SKM-1 treated with dmso at 0.1 percent for 144 hours (cell line): ENCODE measurements at regions not wholly inside any gene's neighbourhood (a gene's known extent, or its start where the extent isn't known, plus 50 kb on each side); places are given as distances from the start of the nearest gene placed in this dataset.
"Not testable (repeated sequence)": the region's sequence is repeated elsewhere in the genome, so short reads cannot be mapped to it uniquely, and the experiment has no call there.

Source experiments
- DNase-seq: peaks from one replicate; lab custom pipeline; 2025; ENCODE audit not compliant: unreplicated experiment; lab: John Stamatoyannopoulos, UW

- DNase-seq = no peak
Observed at GRCh38 chr4:106529348-106530023, 160.9 kb upstream of the GIMD1 start.

DNA sequence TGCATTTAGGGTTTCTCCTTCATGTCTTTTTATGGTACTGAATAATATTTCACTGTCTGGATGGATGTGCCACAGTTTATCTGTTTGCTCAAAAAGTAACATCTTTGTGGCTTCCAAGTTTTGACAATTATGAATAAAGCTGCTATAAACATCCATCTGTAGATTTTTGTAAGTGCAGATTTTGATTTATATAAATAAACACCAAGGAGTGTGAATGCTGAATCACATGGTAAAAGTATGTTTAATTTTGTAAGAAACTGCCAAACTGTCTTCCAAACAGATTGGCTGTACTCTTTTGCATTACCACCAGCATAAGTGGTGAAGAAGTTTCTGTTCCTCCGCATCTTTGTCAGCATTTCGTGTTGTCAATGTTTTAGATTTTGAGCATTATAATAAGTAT lies 158.7 kb upstream of the GIMD1 start:
- DNase-seq = no peak

DNA sequence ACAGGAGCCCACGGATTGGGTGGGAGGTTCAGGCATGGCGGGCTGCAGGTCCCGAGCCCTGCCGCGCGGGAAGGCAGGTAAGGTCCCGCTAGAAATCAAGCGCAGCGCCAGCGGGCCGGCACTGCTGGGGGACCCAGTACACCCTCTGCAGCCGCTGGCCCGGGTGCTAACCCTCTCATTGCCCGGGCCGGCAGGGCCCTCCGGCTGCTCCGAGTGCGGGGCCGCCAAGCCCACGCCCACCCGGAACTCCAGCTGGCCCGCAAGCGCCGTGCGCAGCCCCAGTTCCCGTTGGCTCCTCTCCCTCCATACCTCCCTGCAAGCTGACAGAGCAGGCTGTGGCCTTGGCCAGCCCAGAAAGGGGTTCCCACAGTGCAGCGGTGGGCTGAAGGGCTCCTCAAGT lies 156.8 kb upstream of the GIMD1 start:
- not testable (repeated sequence) for DNase-seq

- not testable (repeated sequence) for DNase-seq
Observed at GRCh38 chr4:106524772-106525171, 156.2 kb upstream of the GIMD1 start.

GRCh38 chr4:106522839-106523238 lies 154.3 kb upstream of the GIMD1 start:
- DNase-seq = no peak

DNA sequence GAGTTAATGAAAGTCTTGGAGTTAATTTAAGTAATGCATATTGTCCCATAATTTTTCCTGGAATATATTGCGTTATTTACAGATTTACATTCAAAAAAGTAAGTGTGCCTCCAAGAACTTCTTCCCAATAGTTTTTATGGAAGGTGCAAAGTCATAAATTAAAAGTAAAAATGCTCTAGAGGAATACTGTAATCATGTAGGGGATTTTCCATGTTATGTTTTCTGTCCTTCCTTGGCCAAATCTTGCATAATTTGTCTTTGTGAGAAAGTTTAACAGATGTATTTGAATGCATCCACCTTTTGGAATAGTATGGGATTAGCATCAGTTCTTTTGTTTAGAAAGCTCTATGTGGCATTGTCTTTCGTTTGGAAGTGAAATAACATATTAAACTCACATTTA lies 144.1 kb upstream of the GIMD1 start:
- no peak for DNase-seq

- peak; percentile 66 for DNase-seq
Observed at GRCh38 chr4:106507440-106507839, 138.9 kb upstream of the GIMD1 start.

DNA sequence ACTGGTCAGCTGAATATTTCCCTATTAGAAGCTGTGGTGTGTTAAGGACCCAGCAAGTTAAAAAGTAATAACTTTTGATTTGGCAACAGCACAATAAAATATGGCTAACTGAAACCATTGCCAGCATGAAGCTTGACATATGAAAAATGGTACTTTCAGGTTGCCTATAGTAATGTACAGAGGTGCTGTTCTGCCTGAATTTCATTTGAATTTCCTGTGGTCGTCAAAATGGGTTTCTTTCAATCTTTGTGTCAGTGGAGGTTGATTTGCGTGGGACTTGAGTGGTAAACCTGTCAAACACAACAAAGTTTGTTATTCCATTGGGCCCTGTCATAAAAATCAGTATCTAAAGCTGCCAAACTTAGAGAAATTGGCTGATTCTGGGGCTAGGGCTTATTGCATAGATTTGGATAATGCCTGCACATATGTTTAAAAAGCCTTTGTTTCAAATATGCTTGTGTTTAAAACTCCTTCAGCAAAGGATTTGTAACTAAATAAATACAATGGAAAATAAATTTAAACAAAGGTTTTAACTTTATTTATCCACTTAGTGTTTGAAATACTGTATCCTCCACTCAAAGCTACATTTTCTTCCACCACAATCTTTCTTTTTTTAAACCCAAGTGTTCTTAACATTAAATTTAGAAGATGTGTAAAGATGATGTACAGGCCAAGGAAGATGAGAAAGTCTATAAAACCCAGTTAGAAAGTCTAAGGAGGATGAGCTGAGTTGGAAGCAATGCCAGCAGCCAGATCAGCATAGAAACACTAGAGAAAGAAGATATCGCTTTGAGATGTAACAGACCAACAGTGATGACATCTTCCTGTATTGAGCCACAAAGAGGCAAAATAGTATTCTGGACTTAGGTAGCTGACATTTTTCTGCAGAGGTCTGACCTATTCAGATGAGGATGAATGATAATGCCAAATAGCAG lies 134.8 kb upstream of the GIMD1 start:
- DNase-seq = no peak

- DNase-seq = peak; percentile 45
Observed at GRCh38 chr4:106502106-106502699, 133.6 kb upstream of the GIMD1 start.

DNA sequence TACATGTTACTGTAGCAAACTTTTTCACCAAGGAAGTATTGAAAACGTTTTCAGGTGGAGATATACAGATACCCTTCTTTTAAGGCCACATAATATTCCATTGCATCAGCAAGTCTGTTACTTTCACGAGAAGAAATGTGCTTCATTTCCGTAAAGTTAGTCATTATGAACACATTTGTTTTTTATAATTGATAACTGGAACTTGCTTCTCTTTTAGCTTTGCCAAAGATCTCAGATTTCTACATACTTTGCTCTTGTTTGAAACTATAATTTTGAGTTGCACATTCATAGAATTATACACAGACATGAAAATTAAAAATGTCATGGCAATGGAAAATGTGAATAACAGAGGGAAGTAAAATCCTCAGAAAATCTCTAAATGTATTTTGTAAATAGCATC lies 128.7 kb upstream of the GIMD1 start:
- DNase-seq = no peak

DNA sequence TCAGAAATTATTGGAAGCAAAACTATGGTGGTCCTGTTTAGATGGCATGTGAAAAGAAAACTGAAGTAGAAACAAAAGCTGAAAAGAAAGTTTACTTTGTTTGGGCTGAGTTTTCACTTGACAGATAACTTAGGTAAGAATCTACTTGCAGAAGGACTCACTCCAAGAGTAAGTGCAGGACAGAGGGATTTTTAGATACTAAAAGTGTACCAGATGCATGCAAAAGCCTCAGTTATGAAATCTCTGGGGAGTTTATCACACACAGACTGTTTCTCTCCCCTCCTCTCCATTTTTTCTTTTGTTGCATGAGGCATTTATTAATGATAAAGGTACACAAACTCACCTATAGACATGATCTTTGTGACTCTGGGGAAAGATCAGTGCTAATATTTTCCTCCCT lies 127.5 kb upstream of the GIMD1 start:
- DNase-seq = no peak

DNA sequence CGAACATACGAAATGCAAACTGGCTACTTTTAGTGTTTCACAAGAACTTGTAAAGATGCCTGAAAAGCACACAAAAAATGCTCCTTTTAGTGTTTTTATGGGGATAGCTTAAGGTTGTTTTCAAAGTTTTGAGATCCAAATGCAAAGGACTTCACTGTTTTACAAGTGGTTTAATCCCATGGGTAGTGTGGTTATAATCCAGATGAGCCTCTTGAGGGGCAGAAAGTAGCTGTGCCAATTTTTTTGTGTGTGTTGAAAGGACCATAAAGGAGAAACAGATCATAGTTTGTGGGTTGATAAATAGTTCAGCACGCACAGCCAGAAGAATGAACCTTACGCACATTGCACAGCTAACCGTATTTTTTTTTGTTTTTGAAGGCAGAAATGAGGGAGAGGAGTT lies 126.9 kb upstream of the GIMD1 start:
- no peak for DNase-seq

DNA sequence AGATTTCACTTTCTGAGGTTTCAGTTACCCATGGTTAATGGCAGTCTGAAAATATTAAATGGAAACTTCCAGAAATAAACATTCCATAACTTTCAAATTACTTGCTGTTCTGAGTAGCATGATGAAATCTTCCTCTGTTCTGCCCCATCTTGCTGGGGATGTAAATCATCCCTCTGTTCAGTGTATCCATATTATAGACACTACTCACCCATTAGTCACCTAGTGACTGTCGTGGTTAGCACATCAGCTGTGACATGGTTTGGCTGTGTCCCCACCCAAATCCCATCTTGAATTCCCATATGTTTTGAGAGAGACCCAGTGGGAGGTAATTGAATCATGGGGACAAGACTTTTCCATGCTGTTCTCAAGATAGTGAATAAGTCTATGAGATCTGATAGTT lies 125.5 kb upstream of the GIMD1 start:
- DNase-seq = no peak

- DNase-seq = no peak
Observed at GRCh38 chr4:106493086-106493485, 124.5 kb upstream of the GIMD1 start.

GRCh38 chr4:106486533-106486932 lies 118.0 kb upstream of the GIMD1 start:
- no peak for DNase-seq

DNA sequence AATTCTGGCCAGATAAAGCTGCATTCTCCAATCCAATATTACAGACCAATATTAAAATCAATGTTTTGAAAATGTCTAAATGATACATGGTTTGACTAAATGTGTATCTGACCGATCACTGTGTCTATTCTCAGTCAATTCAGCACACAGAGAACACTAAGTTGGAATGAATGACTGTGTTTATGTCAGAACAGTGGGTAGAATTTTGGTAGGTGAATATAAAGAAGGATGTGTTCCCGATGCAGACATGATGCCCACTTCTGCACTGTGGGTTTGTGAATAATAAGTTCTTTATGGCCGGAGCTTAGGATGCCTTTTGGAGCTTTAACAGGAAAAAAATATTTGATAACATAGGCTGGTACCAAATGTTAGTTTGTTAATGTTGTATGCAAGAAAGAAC lies 113.2 kb upstream of the GIMD1 start:
- no peak for DNase-seq

GRCh38 chr4:106478152-106478551 lies 109.6 kb upstream of the GIMD1 start:
- DNase-seq = no peak

DNA sequence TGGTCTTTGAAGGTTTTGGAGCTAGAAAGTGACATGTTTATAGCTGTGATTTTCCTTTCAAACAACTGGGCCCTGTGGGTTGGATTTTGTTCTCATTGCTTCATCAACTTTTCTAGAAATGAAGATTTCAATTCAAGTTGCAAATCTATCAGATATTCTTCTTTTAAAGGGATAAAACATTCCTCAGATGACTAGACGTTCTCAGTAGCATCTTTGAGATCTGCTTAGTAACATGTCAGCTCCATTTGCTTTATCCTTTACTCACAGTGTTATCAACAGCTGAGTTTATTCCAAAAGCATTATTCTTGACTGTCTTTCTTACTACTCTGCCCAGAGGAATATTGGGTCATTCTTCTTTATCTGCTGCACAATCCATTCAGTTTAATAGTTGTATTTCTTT lies 108.2 kb upstream of the GIMD1 start:
- DNase-seq = no peak

DNA sequence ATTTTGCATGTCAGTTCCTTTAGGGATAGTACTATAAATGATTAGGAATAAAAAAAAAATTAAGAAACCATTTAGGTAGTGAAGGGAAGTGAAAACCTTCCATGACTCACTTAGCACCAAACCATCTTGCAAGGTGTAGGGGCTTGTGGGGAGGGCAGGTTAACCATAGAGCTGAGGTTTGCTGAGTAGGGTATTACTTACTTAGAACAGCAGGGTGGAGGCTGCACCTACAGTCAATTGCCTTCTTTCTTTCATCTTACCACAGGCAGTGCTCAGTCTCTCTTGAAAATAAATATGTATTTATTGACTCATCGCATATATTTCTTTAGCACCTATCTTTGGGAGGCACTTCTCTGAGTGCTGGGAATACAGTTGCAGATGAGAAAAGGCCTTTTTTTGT lies 104.9 kb upstream of the GIMD1 start:
- no peak for DNase-seq

- DNase-seq = no peak
Observed at GRCh38 chr4:106471151-106471550, 102.6 kb upstream of the GIMD1 start.

- no peak for DNase-seq
Observed at GRCh38 chr4:106463622-106464021, 95.0 kb upstream of the GIMD1 start.

DNA sequence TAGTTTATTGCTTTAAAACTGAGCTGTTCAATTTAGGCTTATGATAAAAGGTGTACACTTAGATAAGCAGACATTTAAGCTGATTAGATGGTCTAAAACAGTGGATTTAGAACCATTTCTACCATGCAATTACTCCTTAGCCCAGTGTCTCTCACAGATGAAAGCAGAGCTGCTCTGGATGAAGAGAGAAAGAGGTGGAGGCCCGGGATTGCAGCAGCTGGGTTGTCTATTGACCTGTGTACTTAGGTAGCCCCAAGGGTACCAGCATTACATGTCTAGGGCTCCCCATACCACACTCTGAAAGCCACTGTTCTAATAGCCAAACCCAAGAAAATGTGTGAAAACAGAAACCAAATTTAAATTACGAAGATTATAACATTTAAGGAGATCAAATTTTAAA lies 86.0 kb upstream of the GIMD1 start:
- no peak for DNase-seq
